Right hindlimb (tissue), 1 donor: ENCODE measurements at regions not wholly inside any gene's neighbourhood (a gene's known extent, or its start where the extent isn't known, plus 50 kb on each side); places are given as distances from the start of the nearest gene placed in this dataset.
A peak's percentile ranks its signal among the peaks of the same experiment; 100 is the strongest.

ENCODE experiments used
- DNase-seq: peaks from one replicate; pipeline ENCODE4 v3.0.0-alpha.2; 2018

GRCh38 chr1:67991546-67991945 lies 58.9 kb downstream of the DIRAS3 start:
- no peak for DNase-seq

GRCh38 chr1:67988066-67988465 lies 62.4 kb downstream of the DIRAS3 start:
- no peak for DNase-seq

- DNase-seq: no peak
Observed at GRCh38 chr1:67987046-67987799, 63.2 kb downstream of the DIRAS3 start.

GRCh38 chr1:67983867-67984266 lies 66.6 kb downstream of the DIRAS3 start:
- DNase-seq: no peak

- no peak for DNase-seq
Observed at GRCh38 chr1:67980028-67980427, 70.4 kb downstream of the DIRAS3 start.

- DNase-seq: no peak
Observed at GRCh38 chr1:67979532-67979931, 70.9 kb downstream of the DIRAS3 start.

- DNase-seq: no peak
Observed at GRCh38 chr1:67978890-67979516, 71.4 kb downstream of the DIRAS3 start.

- DNase-seq: peak; percentile 29
Observed at GRCh38 chr1:67977756-67978155, 72.7 kb downstream of the DIRAS3 start.

GRCh38 chr1:67973051-67973450 lies 77.4 kb downstream of the DIRAS3 start:
- no peak for DNase-seq

- no peak for DNase-seq
Observed at GRCh38 chr1:67970088-67970487, 80.3 kb downstream of the DIRAS3 start.

GRCh38 chr1:67969446-67969845 lies 81.0 kb downstream of the DIRAS3 start:
- no peak for DNase-seq

GRCh38 chr1:67966666-67967009 lies 83.8 kb downstream of the DIRAS3 start:
- DNase-seq: no peak

- DNase-seq: no peak
Observed at GRCh38 chr1:67965995-67966665, 84.3 kb downstream of the DIRAS3 start.

GRCh38 chr1:67963263-67963662 lies 87.2 kb downstream of the DIRAS3 start:
- no peak for DNase-seq

GRCh38 chr1:67960766-67961165 lies 89.7 kb downstream of the DIRAS3 start:
- no peak for DNase-seq

- DNase-seq: no peak
Observed at GRCh38 chr1:67958472-67958871, 92.0 kb downstream of the DIRAS3 start.

- peak; percentile 67 for DNase-seq
Observed at GRCh38 chr1:67957066-67957465, 93.4 kb downstream of the DIRAS3 start.

GRCh38 chr1:67956116-67956515 lies 94.3 kb downstream of the DIRAS3 start:
- no peak for DNase-seq

GRCh38 chr1:67955591-67955990 lies 94.8 kb downstream of the DIRAS3 start:
- DNase-seq: no peak

GRCh38 chr1:67953301-67953700 lies 97.1 kb downstream of the DIRAS3 start:
- no peak for DNase-seq

- DNase-seq: no peak
Observed at GRCh38 chr1:67952071-67952470, 98.4 kb downstream of the DIRAS3 start.

- DNase-seq: no peak
Observed at GRCh38 chr1:67951014-67951413, 99.4 kb downstream of the DIRAS3 start.

- no peak for DNase-seq
Observed at GRCh38 chr1:67948151-67949080, 102.0 kb downstream of the DIRAS3 start.
